B cell (primary cell): ENCODE measurements at regions not wholly inside any gene's neighbourhood (a gene's known extent, or its start where the extent isn't known, plus 50 kb on each side); places are given as distances from the start of the nearest gene placed in this dataset.

Experiments
- EZH2 ChIP-seq: IDR thresholded peaks from 2 replicates; pipeline ENCODE4 v1.6.1; 2012; ENCODE audit warnings: borderline replicate concordance, low read depth, mild to moderate bottlenecking, moderate library complexity, low read length; ENCODE audit not compliant: insufficient read depth, poor library complexity, severe bottlenecking
- TF ChIP-seq, protein P1 (sequence below): fragments of 200-600 bp; IDR thresholded peaks from one replicate; pipeline ENCODE4 v1.8.0; 2022; ENCODE audit warnings: antibody characterized with exemption, mild to moderate bottlenecking

DNA sequence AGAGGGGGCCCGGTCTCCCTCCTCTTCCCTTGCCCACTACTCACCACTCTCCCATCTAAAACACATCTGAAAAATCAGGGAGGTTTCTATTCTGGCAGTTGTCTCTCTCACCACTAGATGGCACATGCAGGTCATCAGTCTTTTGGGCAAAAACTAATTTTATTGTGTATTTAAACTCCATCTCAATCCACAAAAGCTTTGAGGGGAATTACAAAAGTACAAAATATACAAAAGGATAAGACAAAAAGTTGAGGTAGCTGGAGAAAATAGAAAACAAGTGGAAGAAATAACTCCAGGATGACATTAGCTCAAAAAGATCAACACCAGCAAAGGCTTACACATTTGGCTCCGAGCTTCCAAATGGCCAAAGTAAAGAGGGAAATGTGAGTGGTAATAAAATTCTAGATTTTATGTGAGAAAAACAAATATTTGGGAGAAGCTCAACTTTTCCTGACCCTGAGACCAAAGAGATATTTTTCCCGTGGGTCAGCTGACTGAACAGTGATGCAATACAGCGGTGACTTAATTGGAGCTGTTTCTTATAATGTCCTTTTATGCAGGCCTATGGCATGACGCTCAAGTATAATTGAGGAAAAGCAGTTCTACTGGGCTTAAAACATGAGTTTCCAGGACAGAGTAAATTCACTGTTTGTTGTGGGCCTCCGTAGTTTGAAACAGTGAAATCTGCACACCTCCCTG is 79.8 kb upstream of the CHD6 start:
- TF ChIP-seq, protein P1, sequence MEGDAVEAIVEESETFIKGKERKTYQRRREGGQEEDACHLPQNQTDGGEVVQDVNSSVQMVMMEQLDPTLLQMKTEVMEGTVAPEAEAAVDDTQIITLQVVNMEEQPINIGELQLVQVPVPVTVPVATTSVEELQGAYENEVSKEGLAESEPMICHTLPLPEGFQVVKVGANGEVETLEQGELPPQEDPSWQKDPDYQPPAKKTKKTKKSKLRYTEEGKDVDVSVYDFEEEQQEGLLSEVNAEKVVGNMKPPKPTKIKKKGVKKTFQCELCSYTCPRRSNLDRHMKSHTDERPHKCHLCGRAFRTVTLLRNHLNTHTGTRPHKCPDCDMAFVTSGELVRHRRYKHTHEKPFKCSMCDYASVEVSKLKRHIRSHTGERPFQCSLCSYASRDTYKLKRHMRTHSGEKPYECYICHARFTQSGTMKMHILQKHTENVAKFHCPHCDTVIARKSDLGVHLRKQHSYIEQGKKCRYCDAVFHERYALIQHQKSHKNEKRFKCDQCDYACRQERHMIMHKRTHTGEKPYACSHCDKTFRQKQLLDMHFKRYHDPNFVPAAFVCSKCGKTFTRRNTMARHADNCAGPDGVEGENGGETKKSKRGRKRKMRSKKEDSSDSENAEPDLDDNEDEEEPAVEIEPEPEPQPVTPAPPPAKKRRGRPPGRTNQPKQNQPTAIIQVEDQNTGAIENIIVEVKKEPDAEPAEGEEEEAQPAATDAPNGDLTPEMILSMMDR: peak; percentile 94
- no peak for TF ChIP-seq EZH2
